Keratinocyte (primary cell): ENCODE measurements at regions not wholly inside any gene's neighbourhood (a gene's known extent, or its start where the extent isn't known, plus 50 kb on each side); places are given as distances from the start of the nearest gene placed in this dataset.

Experiments used
- CTCF ChIP-seq, 3 experiments: IDR thresholded peaks in 1 of 3; conservative IDR thresholded peaks in 1 of 3; optimal IDR thresholded peaks in 1 of 3; 2 replicates in 2 of 3; 3 replicates in 1 of 3; pipeline versions ENCODE3 to v1.5.1; 2011; ENCODE audit warnings: low read length in 3 of 3, mild to moderate bottlenecking in 3 of 3, moderate library complexity in 2 of 3, control low read depth in 1 of 3, inconsistent platforms in 1 of 3; ENCODE audit not compliant: insufficient read depth in 2 of 3; ENCODE audit errors: extremely low read depth in 1 of 3
- EZH2 ChIP-seq: IDR thresholded peaks from one replicate; pipeline ENCODE4 v1.6.1; 2012; ENCODE audit warnings: inconsistent platforms, mild to moderate bottlenecking, low read length, moderate library complexity

- no peak for TF ChIP-seq CTCF (optimal IDR thresholded peaks at IDR 0.05 in 1 of 3, IDR thresholded peaks at IDR 0.05 in 1 of 3, conservative IDR thresholded peaks at IDR 0.05 in 1 of 3; ENCODE audit: extremely low read depth in 1 of 3, insufficient read depth in 2 of 3, low read length in 3 of 3)
- no peak for TF ChIP-seq EZH2
Observed at GRCh38 chr1:186740324-186740723, 60.1 kb upstream of the PTGS2 start.
